HCT116 (cell line): ENCODE measurements at regions not wholly inside any gene's neighbourhood (a gene's known extent, or its start where the extent isn't known, plus 50 kb on each side); places are given as distances from the start of the nearest gene placed in this dataset.

ENCODE experiments used
- EZH2phosphoT487 ChIP-seq: fragments of 200-600 bp; IDR thresholded peaks from 2 replicates; pipeline ENCODE4 v1.6.1; 2018; ENCODE audit warnings: antibody characterized with exemption, borderline replicate concordance
- POLR2A ChIP-seq: IDR thresholded peaks from 2 replicates; pipeline ENCODE4 v1.7.0; 2011; ENCODE audit warnings: borderline replicate concordance; ENCODE audit not compliant: insufficient read depth, insufficient read length; ENCODE audit errors: extremely low read depth
- POLR2AphosphoS5 ChIP-seq: IDR thresholded peaks from 2 replicates; pipeline ENCODE4 v1.6.1; 2011; ENCODE audit warnings: mild to moderate bottlenecking, low read depth, low read length, moderate library complexity
- RAD21 ChIP-seq: IDR thresholded peaks from 2 replicates; pipeline ENCODE4 v1.6.1; 2012; ENCODE audit warnings: low read depth, mild to moderate bottlenecking
- TF ChIP-seq, protein P1 (sequence below), 3 experiments: fragments of 200-600 bp in 1 of 3; sonication (generic) in 1 of 3; IDR thresholded peaks in 2 of 3; conservative IDR thresholded peaks in 1 of 3; 2 replicates each; pipeline ENCODE4 v1.5.1; 2012 to 2017; ENCODE audit warnings: low read depth in 2 of 3, low read length in 2 of 3, antibody characterized with exemption in 1 of 3, borderline replicate concordance in 1 of 3, control low read depth in 1 of 3, mild to moderate bottlenecking in 1 of 3, mixed read lengths in 1 of 3, mixed run types in 1 of 3, moderate library complexity in 1 of 3; ENCODE audit not compliant: insufficient read depth in 1 of 3
- TF ChIP-seq, protein P2 (sequence below): IDR thresholded peaks from 2 replicates; pipeline ENCODE4 v1.6.1; 2012; ENCODE audit warnings: low read depth

GRCh38 chr1:100622966-100623762 lies 85.2 kb downstream of the GPR88 start:
- TF ChIP-seq, protein P1, sequence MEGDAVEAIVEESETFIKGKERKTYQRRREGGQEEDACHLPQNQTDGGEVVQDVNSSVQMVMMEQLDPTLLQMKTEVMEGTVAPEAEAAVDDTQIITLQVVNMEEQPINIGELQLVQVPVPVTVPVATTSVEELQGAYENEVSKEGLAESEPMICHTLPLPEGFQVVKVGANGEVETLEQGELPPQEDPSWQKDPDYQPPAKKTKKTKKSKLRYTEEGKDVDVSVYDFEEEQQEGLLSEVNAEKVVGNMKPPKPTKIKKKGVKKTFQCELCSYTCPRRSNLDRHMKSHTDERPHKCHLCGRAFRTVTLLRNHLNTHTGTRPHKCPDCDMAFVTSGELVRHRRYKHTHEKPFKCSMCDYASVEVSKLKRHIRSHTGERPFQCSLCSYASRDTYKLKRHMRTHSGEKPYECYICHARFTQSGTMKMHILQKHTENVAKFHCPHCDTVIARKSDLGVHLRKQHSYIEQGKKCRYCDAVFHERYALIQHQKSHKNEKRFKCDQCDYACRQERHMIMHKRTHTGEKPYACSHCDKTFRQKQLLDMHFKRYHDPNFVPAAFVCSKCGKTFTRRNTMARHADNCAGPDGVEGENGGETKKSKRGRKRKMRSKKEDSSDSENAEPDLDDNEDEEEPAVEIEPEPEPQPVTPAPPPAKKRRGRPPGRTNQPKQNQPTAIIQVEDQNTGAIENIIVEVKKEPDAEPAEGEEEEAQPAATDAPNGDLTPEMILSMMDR (IDR thresholded peaks at IDR 0.05 in 2 of 3, conservative IDR thresholded peaks at IDR 0.05 in 1 of 3; ENCODE audit: borderline replicate concordance in 1 of 3, insufficient read depth in 1 of 3, low read depth in 2 of 3, low read length in 2 of 3): no peak
- TF ChIP-seq, protein P2, sequence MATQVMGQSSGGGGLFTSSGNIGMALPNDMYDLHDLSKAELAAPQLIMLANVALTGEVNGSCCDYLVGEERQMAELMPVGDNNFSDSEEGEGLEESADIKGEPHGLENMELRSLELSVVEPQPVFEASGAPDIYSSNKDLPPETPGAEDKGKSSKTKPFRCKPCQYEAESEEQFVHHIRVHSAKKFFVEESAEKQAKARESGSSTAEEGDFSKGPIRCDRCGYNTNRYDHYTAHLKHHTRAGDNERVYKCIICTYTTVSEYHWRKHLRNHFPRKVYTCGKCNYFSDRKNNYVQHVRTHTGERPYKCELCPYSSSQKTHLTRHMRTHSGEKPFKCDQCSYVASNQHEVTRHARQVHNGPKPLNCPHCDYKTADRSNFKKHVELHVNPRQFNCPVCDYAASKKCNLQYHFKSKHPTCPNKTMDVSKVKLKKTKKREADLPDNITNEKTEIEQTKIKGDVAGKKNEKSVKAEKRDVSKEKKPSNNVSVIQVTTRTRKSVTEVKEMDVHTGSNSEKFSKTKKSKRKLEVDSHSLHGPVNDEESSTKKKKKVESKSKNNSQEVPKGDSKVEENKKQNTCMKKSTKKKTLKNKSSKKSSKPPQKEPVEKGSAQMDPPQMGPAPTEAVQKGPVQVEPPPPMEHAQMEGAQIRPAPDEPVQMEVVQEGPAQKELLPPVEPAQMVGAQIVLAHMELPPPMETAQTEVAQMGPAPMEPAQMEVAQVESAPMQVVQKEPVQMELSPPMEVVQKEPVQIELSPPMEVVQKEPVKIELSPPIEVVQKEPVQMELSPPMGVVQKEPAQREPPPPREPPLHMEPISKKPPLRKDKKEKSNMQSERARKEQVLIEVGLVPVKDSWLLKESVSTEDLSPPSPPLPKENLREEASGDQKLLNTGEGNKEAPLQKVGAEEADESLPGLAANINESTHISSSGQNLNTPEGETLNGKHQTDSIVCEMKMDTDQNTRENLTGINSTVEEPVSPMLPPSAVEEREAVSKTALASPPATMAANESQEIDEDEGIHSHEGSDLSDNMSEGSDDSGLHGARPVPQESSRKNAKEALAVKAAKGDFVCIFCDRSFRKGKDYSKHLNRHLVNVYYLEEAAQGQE: no peak
- TF ChIP-seq POLR2AphosphoS5: no peak
- TF ChIP-seq POLR2A: no peak
- TF ChIP-seq EZH2phosphoT487: no peak
- TF ChIP-seq RAD21: no peak
